T-helper 1 cell (primary cell): ENCODE measurements at regions not wholly inside any gene's neighbourhood (a gene's known extent, or its start where the extent isn't known, plus 50 kb on each side); places are given as distances from the start of the nearest gene placed in this dataset.
"Not testable (repeated sequence)": the region's sequence is repeated elsewhere in the genome, so short reads cannot be mapped to it uniquely, and the experiment has no call there.

Source experiments
- DNase-seq, 5 donors: peaks; one replicate each; pipeline ENCODE4 v3.0.0-alpha.2; 2012 to 2020

DNA sequence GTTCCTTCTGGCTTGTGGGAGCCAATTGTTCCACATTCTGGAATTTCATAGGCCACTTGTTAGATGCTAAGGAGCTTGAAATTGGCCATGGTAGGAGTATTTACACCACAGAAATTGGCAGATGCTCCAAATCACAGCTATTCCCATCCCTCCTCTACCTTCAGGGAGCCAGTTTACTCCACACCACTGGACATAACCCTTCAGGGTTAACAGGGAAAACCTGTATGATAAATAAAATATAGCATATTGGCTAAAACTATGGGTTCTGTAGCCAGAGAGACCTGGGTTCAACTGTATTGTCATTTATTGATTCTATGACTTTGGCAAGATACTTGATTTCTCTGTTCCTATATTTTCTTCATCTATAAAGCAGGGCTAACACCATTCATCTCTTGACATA, 384.2 kb upstream of the PROK2 start:
- no peak for DNase-seq

GRCh38 chr3:72165808-72166207, 380.9 kb upstream of the PROK2 start:
- DNase-seq = no peak

GRCh38 chr3:72165317-72165716, 380.4 kb upstream of the PROK2 start:
- no peak for DNase-seq

- no peak for DNase-seq
Observed at GRCh38 chr3:72164635-72164978, 379.7 kb upstream of the PROK2 start.

- DNase-seq = no peak
Observed at GRCh38 chr3:72163809-72164634, 379.1 kb upstream of the PROK2 start.

- no peak for DNase-seq
Observed at GRCh38 chr3:72162649-72163184, 377.8 kb upstream of the PROK2 start.

DNA sequence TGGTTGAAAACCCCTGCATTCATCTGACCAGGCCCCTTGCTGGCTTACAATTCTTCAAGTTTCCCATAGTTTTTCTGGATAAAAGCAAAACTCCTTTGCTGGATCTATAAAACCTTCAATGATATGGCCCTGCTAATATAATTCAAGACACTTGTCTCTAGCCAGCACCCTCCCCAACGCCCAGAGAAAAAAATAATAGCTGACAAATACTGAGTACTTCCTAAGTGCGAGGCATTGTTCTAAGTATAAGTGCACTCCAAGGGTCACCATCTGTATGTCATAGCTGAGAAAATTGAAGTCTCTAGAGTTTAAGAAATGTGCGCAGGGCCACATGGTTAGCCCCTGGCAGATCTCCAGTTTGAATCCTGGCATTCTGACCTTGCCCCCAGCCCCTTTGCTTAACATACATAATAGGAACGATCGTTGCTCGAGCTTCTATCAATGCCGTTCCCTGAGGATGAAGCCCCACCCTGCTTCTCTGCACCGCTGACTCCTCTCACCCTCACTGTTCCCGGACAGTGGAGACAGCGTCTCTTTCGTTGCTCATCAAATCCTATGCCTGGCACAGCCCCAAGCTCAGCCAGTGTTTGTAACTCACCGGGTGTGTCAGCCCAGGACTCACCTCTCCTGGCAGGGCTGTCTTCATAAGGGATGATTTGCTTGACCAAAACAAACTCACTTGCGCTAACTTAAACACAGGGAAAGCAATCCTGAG, 377.1 kb upstream of the PROK2 start:
- no peak for DNase-seq

GRCh38 chr3:72161285-72161684, 376.3 kb upstream of the PROK2 start:
- not testable (repeated sequence) for DNase-seq

GRCh38 chr3:72160351-72160750, 375.4 kb upstream of the PROK2 start:
- DNase-seq = no peak

DNA sequence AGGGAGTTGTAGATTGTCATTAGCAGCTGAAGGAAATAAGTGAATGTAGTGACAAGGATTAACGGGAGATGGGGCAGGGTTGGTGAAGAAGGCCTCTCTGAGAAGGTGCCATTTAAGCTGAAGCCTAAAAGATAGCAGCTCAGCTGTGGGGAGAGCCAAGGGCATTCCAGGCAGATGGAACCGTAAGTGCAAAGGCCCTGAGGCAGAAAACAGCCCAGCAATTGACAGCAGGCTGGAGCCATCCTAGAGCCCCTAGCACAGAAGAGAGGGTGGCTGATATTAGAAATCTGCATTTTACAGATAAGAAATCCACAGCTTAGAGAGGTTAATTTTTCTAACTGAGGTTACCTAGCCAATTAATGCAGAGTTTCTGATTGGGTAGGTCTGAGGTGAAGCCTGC, 374.5 kb upstream of the PROK2 start:
- DNase-seq = no peak

- DNase-seq = no peak
Observed at GRCh38 chr3:72158639-72159326, 373.8 kb upstream of the PROK2 start.

- DNase-seq = no peak
Observed at GRCh38 chr3:72157748-72158638, 373.0 kb upstream of the PROK2 start.

GRCh38 chr3:72155391-72156064, 370.6 kb upstream of the PROK2 start:
- DNase-seq = no peak

- no peak for DNase-seq
Observed at GRCh38 chr3:72154391-72155335, 369.7 kb upstream of the PROK2 start.

DNA sequence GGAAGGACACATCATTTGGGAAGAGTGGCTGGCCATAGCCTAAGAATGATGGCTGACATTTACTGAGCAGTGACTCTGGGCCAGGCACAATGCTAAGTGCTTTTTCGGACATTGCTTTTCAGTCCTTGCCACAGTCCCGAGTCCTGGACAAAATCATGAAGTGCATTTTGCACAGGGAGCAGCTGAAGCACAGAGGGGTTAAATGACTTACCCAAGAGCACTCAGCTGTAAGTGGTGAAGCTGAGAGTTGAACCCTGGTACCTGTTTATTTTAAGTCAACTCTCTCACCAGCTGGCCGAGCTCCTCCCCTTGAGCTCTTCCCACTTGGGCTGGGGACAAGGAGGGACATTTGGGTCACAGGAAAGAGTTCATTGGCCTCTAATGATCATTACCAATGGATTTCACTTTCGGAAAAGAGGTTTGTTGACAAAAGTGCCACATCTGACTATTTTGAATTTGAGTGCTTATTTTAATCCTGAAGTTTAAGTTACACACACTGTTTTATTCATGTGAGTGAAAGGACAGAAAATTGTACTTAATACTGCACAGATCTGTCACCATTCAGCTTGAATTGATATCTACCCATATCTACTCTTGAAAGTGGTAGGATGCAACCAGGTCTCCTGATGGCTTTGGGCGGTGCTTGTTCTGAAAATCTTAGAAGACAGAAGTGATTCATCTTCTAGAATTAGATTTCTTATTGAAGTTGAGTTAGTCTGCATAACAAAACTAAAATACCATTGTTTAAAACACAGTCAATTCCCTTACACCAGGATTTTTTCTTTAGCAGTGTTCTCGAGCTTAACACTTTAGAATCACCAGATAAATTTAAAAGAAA, 368.7 kb upstream of the PROK2 start:
- DNase-seq = no peak

DNA sequence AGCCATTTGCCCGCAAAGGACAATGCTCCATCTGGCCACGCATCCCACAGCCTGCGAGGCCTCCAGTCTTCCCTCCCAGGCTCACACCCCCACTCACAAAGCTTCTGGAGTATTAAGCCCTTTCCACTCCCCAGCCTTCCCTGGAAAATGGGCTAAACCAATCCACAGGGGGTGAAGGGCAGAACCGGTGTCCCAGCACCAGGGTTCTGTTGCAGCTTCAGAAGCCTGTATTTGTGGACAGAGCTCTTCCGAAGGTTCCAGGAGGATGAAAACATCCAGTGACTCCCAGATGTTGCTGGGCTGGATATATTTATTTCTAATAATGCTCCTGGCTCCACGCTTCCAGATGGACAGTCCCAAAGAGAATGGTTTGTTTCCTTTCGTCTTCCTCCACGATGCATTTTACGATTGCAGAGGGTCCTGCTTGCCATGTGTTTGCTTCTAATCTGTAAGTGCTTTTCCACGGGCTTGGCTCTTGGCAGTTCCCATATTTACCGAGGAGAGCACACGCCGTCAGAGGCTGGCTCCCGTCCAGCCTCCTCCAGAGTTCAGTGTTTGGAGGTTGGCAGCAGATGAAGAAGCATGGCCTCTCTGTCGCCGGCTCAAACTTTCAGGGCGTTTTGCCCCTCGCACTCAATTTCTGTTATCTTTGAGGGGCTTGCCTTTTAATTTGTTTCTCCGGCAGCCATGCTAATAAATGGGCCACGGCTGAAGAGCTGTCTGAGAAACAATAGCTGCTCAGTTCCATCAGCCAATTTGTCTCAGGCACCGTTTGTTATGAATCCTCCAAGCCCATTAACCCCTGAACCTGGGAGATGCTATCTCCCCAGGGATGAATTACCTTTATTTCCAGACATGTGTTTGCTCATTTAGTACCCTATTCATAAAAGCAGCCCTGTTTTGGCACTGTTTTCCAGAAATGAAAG, 367.9 kb upstream of the PROK2 start:
- no peak for DNase-seq

GRCh38 chr3:72151465-72152238, 366.7 kb upstream of the PROK2 start:
- DNase-seq = no peak
